Type B pancreatic cell (in vitro differentiated cells): ENCODE measurements at regions not wholly inside any gene's neighbourhood (a gene's known extent, or its start where the extent isn't known, plus 50 kb on each side); places are given as distances from the start of the nearest gene placed in this dataset.
A peak's percentile ranks its signal among the peaks of the same experiment; 100 is the strongest.

ENCODE experiments used
- DNase-seq: peaks from one replicate; pipeline ENCODE4 v3.0.0; 2021; ENCODE audit warnings: mixed read lengths; ENCODE audit not compliant: unreplicated experiment; ENCODE audit errors: extremely low spot score
- H3K27ac Mint-ChIP-seq: 2 replicates; pipeline ENCODE4 v1.8.0; 2021; ENCODE audit warnings: mild to moderate bottlenecking, mixed read lengths
- H3K27me3 Mint-ChIP-seq: 2 replicates; pipeline ENCODE4 v1.8.0; 2021; ENCODE audit warnings: mixed read lengths
- H3K36me3 Mint-ChIP-seq: 2 replicates; pipeline ENCODE4 v1.8.0; 2021; ENCODE audit warnings: mixed read lengths
- H3K4me1 Mint-ChIP-seq: one replicate; pipeline ENCODE4 v1.8.0; 2021; ENCODE audit warnings: mixed read lengths; ENCODE audit not compliant: unreplicated experiment
- H3K4me3 Mint-ChIP-seq: 2 replicates; pipeline ENCODE4 v1.8.0; 2021; ENCODE audit warnings: mild to moderate bottlenecking, mixed read lengths
- H3K9me3 Mint-ChIP-seq: 2 replicates; pipeline ENCODE4 v1.8.0; 2021; ENCODE audit warnings: mixed read lengths
- TF ChIP-seq, protein P1 (sequence below): fragments of 200-600 bp; sonication (generic); conservative IDR thresholded peaks from 2 replicates; pipeline ENCODE4 v1.5.0; 2021; ENCODE audit warnings: antibody characterized with exemption, mild to moderate bottlenecking

DNA sequence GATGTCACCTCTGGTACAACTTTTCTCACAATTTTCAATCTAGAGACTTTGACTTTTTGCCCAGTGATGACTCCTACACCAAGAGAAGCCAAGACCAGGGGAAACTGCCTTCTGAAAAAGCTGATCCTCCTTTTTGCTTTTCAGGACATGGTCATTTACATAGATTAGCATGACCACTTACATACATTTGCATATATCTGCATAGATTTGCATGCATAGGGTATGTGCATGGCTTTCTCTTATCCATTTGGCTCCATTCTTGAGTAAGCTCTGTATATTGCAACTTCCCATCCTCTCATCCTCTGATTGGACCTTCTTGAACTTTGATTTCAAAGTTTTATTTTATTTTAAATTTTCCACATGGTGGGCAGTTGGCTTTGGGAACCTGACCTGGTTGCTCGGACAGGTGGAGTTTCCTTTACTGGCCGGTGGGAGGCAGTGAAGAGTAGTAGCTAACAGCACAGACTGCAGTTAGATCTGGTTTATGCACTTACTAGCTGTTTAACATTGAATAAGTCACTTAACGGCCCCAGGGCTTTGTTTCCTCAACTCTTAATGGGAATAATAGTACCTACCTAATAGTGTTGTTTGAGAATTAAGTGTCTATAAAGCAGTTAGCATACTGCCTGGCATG is 92.9 kb downstream of the GPR139 start:
- H3K36me3 Mint-ChIP-seq = no peaks in the 10 kb centered on the region

DNA sequence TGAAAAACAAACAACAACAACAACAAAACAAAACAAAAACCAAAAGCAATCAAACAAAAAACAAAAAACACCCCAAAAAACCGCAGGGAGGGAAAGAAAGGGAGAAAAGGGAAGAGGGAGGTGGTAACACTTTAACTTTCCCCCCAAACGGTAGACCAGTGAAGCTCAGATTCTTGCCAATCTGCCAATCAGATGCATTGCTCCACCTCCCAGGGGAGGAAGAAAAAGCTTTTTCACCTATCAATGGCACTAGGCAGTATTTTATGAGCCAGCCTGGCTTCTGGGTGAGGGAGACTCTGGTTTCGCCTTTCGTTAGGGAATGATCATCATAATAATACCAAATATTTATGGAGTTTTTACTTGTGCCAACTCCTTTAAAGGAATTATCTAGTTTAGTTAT is 94.1 kb downstream of the GPR139 start:
- no peak overlapping the region for H3K27ac Mint-ChIP-seq
- DNase-seq = no peak
- no peaks in the 10 kb centered on the region for H3K4me1 Mint-ChIP-seq
- H3K4me3 Mint-ChIP-seq = no peak overlapping the region
- TF ChIP-seq, protein P1, sequence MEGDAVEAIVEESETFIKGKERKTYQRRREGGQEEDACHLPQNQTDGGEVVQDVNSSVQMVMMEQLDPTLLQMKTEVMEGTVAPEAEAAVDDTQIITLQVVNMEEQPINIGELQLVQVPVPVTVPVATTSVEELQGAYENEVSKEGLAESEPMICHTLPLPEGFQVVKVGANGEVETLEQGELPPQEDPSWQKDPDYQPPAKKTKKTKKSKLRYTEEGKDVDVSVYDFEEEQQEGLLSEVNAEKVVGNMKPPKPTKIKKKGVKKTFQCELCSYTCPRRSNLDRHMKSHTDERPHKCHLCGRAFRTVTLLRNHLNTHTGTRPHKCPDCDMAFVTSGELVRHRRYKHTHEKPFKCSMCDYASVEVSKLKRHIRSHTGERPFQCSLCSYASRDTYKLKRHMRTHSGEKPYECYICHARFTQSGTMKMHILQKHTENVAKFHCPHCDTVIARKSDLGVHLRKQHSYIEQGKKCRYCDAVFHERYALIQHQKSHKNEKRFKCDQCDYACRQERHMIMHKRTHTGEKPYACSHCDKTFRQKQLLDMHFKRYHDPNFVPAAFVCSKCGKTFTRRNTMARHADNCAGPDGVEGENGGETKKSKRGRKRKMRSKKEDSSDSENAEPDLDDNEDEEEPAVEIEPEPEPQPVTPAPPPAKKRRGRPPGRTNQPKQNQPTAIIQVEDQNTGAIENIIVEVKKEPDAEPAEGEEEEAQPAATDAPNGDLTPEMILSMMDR = no peak
- no peaks in the 10 kb centered on the region for H3K9me3 Mint-ChIP-seq
- H3K36me3 Mint-ChIP-seq = no peaks in the 10 kb centered on the region
- peaks cover 10% of the 10 kb centered on the region for H3K27me3 Mint-ChIP-seq

More for the DNA sequence above, 92.9 kb downstream of the GPR139 start:
- H3K27me3 Mint-ChIP-seq = peaks cover 10% of the 10 kb centered on the region
- H3K4me3 Mint-ChIP-seq = no peak overlapping the region
- no peak overlapping the region for H3K27ac Mint-ChIP-seq
- no peak for DNase-seq
- H3K9me3 Mint-ChIP-seq = no peaks in the 10 kb centered on the region
- H3K4me1 Mint-ChIP-seq = no peaks in the 10 kb centered on the region
- TF ChIP-seq, protein P1 = peak; percentile 67

DNA sequence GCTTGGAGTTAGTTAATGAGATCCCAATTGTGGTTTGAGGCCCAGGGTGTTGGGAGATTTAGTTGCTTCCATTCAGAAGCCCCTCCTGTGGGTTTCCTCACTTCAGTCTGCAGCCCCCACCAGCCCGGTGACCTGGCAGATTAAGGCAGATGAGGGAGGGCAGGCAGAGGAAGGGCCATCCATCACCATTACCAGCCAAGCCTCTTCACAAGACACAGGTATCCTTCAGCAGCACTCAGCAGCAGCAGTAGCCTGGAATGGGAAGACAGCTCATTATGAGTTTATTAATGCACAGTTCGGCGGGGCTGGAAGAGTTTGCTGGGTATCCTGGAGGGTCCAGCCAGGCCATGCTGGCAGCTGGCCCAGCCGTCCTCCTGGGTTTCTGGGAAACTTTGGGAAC is 90.0 kb upstream of the GPRC5B start:
- Mint-ChIP-seq H3K4me1 (no peaks in the 10 kb centered on the region), H3K27ac (no peak overlapping the region), H3K9me3 (no peaks in the 10 kb centered on the region), H3K27me3 (peaks cover 14% of the 10 kb centered on the region), H3K4me3 (no peak overlapping the region), H3K36me3 (no peaks in the 10 kb centered on the region)
- TF ChIP-seq, protein P1 = no peak
- DNase-seq = no peak

DNA sequence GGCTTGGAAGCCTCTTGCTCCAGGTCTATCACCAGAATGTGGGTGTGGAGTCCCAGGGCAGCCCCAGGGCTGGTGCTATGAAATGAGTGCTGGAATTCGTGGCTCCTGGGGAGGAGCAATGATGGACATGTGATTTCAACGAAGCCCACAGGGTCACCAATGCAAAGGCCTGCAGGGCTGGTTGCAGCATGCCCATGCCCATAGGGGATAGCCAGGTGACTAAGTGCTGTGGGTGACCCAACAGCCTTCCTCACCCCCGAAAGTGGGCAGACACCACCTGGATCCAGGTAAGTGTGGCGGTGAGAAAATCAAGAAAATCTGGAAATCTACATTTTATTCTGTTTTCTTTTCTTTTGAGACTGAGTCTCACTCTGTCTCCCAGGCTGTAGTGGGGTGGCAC is 87.5 kb upstream of the GPRC5B start:
- no peak overlapping the region for H3K27ac Mint-ChIP-seq
- no peaks in the 10 kb centered on the region for H3K4me1 Mint-ChIP-seq
- TF ChIP-seq, protein P1 = no peak
- H3K9me3 Mint-ChIP-seq = no peaks in the 10 kb centered on the region
- H3K27me3 Mint-ChIP-seq = peaks cover 14% of the 10 kb centered on the region
- no peak for DNase-seq
- no peaks in the 10 kb centered on the region for H3K36me3 Mint-ChIP-seq
- H3K4me3 Mint-ChIP-seq = no peak overlapping the region

DNA sequence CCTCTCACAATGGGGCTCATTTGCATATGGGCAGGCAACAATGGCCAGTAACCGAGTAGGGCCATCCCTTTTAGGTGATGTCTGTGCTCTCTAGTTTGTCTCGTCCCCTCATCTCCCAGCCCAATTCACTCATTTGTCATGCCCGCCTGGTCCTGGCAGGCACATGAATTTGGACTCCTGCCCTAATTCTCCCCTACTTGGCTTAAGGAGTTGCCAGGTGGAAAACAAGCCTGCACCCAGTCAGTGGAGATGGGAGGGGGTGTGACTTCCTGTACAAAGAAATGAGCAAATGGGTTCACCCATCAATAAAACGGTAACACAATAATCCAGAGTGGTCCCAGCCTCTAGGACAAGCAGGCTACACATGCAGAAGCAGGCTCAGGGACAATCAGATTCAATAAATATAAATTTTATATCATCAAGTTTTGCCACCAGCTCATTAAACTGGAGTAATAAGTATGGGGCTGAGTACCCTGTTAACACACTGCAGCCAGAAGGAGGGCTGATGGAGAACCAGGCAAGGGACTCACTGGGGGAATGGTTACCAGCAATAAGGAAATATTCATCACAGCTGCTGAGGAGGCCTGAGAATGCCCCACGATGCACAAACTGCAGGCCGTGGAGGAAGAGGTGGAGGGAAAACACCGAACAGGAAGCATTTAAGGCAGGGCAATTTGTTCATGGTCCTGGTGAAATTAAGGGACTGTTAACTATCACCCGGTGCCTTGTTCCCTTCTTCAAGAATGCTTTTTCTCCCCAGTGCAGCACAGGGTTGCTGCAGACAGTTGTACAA is 84.4 kb upstream of the GPRC5B start:
- no peaks in the 10 kb centered on the region for H3K36me3 Mint-ChIP-seq
- TF ChIP-seq, protein P1 = no peak
- H3K27me3 Mint-ChIP-seq = peaks cover 11% of the 10 kb centered on the region
- no peaks in the 10 kb centered on the region for H3K4me1 Mint-ChIP-seq
- H3K27ac Mint-ChIP-seq = no peak overlapping the region
- DNase-seq = no peak
- H3K9me3 Mint-ChIP-seq = no peaks in the 10 kb centered on the region
- no peak overlapping the region for H3K4me3 Mint-ChIP-seq
